ENCODE measurements at regions not wholly inside any gene's neighbourhood (a gene's known extent, or its start where the extent isn't known, plus 50 kb on each side); places are given as distances from the start of the nearest gene placed in this dataset.

DNA sequence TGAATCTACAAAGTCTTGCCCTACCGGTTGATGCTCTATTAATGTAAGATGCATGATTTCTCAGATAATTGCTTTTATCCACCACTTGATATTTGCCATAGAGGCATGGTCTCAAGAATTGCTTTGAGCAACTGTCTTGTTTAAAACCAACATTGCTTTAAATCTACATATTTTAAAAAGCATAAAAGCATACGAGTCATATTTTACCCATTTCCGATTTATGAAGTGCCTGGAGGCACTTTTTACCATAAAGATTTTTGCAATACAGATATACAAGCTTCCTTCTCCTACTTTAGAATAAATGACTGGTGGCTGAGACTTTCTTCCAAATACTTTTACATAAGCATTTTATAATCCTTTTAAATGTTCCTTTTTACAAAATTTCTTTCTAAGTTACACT, 517.6 kb downstream of the TXNL1 start:
- Histone ChIP-seq H3K4me3 (no peak overlapping the region), H3K27ac (ENCODE audit: control insufficient read depth, insufficient read depth) (no peak overlapping the region), H2AFZ (ENCODE audit: control insufficient read depth, low read depth, low read length) (no peak overlapping the region), H3K4me2 (ENCODE audit: control insufficient read depth, insufficient read depth) (no peak overlapping the region), H3K9me3 (replicated peaks; ENCODE audit: control insufficient read depth, insufficient read depth, low read length) (no peaks in the 10 kb centered on the region), H3K79me2 (ENCODE audit: control insufficient read depth, insufficient read depth, low read length) (no peaks in the 10 kb centered on the region), H3K9ac (ENCODE audit: control insufficient read depth, insufficient read depth, low read length) (no peak overlapping the region), H3K36me3 (ENCODE audit: control insufficient read depth in 2 of 2, insufficient read depth in 2 of 2, low read length in 1 of 2) (no peaks in the 10 kb centered on the region), H3K27me3 (replicated peaks in 1 of 2; ENCODE audit: control insufficient read depth in 2 of 2, insufficient read depth in 2 of 2, low read length in 1 of 2) (no peaks in the 10 kb centered on the region), H4K20me1 (ENCODE audit: control insufficient read depth, insufficient read depth) (no peaks in the 10 kb centered on the region), H3K4me1 (ENCODE audit: control insufficient read depth, insufficient read depth, low read length) (no peaks in the 10 kb centered on the region)
- POLR2A ChIA-PET, result no interaction called here
- whole genome bisulfite sequencing (ENCODE audit: insufficient coverage, insufficient replicate concordance, low lambda C conversion rate, missing lambda C conversion rate), result 70% methylated on average over 3 of the region's 3 CpGs
- TF ChIP-seq EED (IDR thresholded peaks at IDR 0.05; ENCODE audit: low read depth) (no peak), YY1 (IDR thresholded peaks at IDR 0.05; ENCODE audit: low read depth, low read length) (no peak), POLR2AphosphoS5 (IDR thresholded peaks at IDR 0.05; ENCODE audit: low read length) (no peak), MTA3 (IDR thresholded peaks at IDR 0.05; ENCODE audit: borderline replicate concordance, low read length) (no peak), KAT2A (conservative IDR thresholded peaks at IDR 0.05; ENCODE audit: control insufficient read depth, low read depth, low read length) (no peak), TAF1 (IDR thresholded peaks at IDR 0.05; ENCODE audit: borderline replicate concordance, low read depth, low read length) (no peak), MYB (IDR thresholded peaks at IDR 0.05; ENCODE audit: borderline replicate concordance, low read depth, low read length) (no peak), PML (IDR thresholded peaks at IDR 0.05; ENCODE audit: low read length) (no peak), FOXM1 (IDR thresholded peaks at IDR 0.05; ENCODE audit: low read depth, low read length) (no peak), MXI1 (IDR thresholded peaks at IDR 0.05; ENCODE audit: low read depth, low read length) (no peak)
- TF ChIP-seq, protein P1, sequence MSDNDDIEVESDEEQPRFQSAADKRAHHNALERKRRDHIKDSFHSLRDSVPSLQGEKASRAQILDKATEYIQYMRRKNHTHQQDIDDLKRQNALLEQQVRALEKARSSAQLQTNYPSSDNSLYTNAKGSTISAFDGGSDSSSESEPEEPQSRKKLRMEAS (IDR thresholded peaks at IDR 0.05; ENCODE audit: low read depth, low read length), result no peak
- TF ChIP-seq, protein P2, sequence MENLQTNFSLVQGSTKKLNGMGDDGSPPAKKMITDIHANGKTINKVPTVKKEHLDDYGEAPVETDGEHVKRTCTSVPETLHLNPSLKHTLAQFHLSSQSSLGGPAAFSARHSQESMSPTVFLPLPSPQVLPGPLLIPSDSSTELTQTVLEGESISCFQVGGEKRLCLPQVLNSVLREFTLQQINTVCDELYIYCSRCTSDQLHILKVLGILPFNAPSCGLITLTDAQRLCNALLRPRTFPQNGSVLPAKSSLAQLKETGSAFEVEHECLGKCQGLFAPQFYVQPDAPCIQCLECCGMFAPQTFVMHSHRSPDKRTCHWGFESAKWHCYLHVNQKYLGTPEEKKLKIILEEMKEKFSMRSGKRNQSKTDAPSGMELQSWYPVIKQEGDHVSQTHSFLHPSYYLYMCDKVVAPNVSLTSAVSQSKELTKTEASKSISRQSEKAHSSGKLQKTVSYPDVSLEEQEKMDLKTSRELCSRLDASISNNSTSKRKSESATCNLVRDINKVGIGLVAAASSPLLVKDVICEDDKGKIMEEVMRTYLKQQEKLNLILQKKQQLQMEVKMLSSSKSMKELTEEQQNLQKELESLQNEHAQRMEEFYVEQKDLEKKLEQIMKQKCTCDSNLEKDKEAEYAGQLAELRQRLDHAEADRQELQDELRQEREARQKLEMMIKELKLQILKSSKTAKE (IDR thresholded peaks at IDR 0.05; ENCODE audit: low read depth, poor library complexity, severe bottlenecking), result no peak
- TF ChIP-seq, protein P3, sequence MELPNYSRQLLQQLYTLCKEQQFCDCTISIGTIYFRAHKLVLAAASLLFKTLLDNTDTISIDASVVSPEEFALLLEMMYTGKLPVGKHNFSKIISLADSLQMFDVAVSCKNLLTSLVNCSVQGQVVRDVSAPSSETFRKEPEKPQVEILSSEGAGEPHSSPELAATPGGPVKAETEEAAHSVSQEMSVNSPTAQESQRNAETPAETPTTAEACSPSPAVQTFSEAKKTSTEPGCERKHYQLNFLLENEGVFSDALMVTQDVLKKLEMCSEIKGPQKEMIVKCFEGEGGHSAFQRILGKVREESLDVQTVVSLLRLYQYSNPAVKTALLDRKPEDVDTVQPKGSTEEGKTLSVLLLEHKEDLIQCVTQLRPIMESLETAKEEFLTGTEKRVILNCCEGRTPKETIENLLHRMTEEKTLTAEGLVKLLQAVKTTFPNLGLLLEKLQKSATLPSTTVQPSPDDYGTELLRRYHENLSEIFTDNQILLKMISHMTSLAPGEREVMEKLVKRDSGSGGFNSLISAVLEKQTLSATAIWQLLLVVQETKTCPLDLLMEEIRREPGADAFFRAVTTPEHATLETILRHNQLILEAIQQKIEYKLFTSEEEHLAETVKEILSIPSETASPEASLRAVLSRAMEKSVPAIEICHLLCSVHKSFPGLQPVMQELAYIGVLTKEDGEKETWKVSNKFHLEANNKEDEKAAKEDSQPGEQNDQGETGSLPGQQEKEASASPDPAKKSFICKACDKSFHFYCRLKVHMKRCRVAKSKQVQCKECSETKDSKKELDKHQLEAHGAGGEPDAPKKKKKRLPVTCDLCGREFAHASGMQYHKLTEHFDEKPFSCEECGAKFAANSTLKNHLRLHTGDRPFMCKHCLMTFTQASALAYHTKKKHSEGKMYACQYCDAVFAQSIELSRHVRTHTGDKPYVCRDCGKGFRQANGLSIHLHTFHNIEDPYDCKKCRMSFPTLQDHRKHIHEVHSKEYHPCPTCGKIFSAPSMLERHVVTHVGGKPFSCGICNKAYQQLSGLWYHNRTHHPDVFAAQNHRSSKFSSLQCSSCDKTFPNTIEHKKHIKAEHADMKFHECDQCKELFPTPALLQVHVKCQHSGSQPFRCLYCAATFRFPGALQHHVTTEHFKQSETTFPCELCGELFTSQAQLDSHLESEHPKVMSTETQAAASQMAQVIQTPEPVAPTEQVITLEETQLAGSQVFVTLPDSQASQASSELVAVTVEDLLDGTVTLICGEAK (IDR thresholded peaks at IDR 0.05; ENCODE audit: borderline replicate concordance), result no peak
- TF ChIP-seq, protein P4, sequence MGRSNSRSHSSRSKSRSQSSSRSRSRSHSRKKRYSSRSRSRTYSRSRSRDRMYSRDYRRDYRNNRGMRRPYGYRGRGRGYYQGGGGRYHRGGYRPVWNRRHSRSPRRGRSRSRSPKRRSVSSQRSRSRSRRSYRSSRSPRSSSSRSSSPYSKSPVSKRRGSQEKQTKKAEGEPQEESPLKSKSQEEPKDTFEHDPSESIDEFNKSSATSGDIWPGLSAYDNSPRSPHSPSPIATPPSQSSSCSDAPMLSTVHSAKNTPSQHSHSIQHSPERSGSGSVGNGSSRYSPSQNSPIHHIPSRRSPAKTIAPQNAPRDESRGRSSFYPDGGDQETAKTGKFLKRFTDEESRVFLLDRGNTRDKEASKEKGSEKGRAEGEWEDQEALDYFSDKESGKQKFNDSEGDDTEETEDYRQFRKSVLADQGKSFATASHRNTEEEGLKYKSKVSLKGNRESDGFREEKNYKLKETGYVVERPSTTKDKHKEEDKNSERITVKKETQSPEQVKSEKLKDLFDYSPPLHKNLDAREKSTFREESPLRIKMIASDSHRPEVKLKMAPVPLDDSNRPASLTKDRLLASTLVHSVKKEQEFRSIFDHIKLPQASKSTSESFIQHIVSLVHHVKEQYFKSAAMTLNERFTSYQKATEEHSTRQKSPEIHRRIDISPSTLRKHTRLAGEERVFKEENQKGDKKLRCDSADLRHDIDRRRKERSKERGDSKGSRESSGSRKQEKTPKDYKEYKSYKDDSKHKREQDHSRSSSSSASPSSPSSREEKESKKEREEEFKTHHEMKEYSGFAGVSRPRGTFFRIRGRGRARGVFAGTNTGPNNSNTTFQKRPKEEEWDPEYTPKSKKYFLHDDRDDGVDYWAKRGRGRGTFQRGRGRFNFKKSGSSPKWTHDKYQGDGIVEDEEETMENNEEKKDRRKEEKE (IDR thresholded peaks at IDR 0.05), result no peak
- CTCF ChIA-PET, result no interaction called here
- BruUV-seq (replicated peaks), result no TSS peak
- no peak for DNase-seq (ENCODE audit: low read depth, low spot score)
- in situ Hi-C loops (cut with MboI) (no loop called here), intact Hi-C loops (cut with micrococcal nuclease; ENCODE audit: unreplicated experiment) (no loop called here)
- SMC1A ChIA-PET (ENCODE audit: uncharacterized antibody, unreplicated experiment), result no interaction called here
- no peak for FAIRE-seq
- no peak for ATAC-seq
- RAD21 ChIA-PET (ENCODE audit: unreplicated experiment), result no interaction called here
